K562 (cell line): ENCODE measurements at regions not wholly inside any gene's neighbourhood (a gene's known extent, or its start where the extent isn't known, plus 50 kb on each side); places are given as distances from the start of the nearest gene placed in this dataset. TPM values are rescaled to one million over a fixed set of nuclear protein-coding genes. Genes with fewer than 3 reads are reported as not detected.
"Not testable (repeated sequence)": the region's sequence is repeated elsewhere in the genome, so short reads cannot be mapped to it uniquely, and the experiment has no call there.

Source experiments
- ATAC-seq: fragments of 200-7000 bp; cut with Tn5 transposase; 3 replicates; pipeline ENCODE4 v1.9.1; 2020; ENCODE audit warnings: moderate library complexity
- BruUV-seq: library from RNA; stranded (reverse); fragments of 400-500 nt; replicated peaks from 2 replicates; lab custom pipeline; 2021; lab: Mats Ljungman, UMichigan
- CTCF ChIA-PET: fragments of 300-600 bp; formaldehyde crosslinking; extraction: SDS; loops from one replicate; lab custom pipeline; 2021; ENCODE audit warnings: low intra/inter-chr PET ratio; lab: Yijun Ruan, JAX
- POLR2A ChIA-PET: fragments of 300-600, 350-650 bp; sonication (Branson Sonifier 250); formaldehyde crosslinking; extraction: SDS; loops from one replicate; lab custom pipeline; 2021; ENCODE audit warnings: antibody characterized with exemption, inconsistent platforms; lab: Yijun Ruan, JAX
- DNase-seq, 4 experiments: peaks; one replicate each; pipeline versions ENCODE4 v3.0.0 to v3.0.0-alpha.2; 2011 to 2018; ENCODE audit warnings: low spot score in 3 of 4, mixed read lengths in 3 of 4; ENCODE audit errors: extremely low read depth in 1 of 4
- FAIRE-seq: peaks from 2 replicates; lab custom pipeline; 2011; peaks lifted over from hg19 to GRCh38; lab: Jason Lieb, UNC
- H2AFZ ChIP-seq: 2 replicates; pipeline ENCODE4 v1.6.0; 2011; ENCODE audit warnings: low read depth, low read length, control low read depth, inconsistent platforms
- H3K27ac ChIP-seq: fragments of 200-600 bp; 3 replicates; pipeline ENCODE4 v1.8.0; 2011; ENCODE audit warnings: low read depth, mild to moderate bottlenecking, control low read depth, inconsistent platforms, low read length, moderate library complexity, mixed read lengths; ENCODE audit errors: extremely low read depth
- H3K27me3 ChIP-seq, 2 experiments: fragments of 300-600 bp in 1 of 2; 2 replicates in 1 of 2; 3 replicates in 1 of 2; pipeline versions ENCODE4 v1.6.0 to v1.8.0; 2011; ENCODE audit warnings: inconsistent platforms in 2 of 2, low read length in 2 of 2, mild to moderate bottlenecking in 1 of 2, mixed read lengths in 1 of 2, moderate library complexity in 1 of 2; ENCODE audit not compliant: control insufficient read depth in 2 of 2, insufficient read depth in 2 of 2
- H3K36me3 ChIP-seq: fragments of 300-600 bp; 3 replicates; pipeline ENCODE4 v1.8.0; 2011; ENCODE audit warnings: mild to moderate bottlenecking, low read length, inconsistent platforms; ENCODE audit not compliant: control insufficient read depth, insufficient read depth
- H3K4me1 ChIP-seq, 2 experiments: fragments of 200-600 bp in 1 of 2; replicated peaks in 1 of 2; 2 replicates in 1 of 2; 3 replicates in 1 of 2; pipeline versions ENCODE4 v1.5.1 to v1.8.0; 2011; ENCODE audit warnings: inconsistent platforms in 2 of 2, low read length in 2 of 2, mild to moderate bottlenecking in 1 of 2, mixed read lengths in 1 of 2, moderate library complexity in 1 of 2; ENCODE audit not compliant: control insufficient read depth in 2 of 2, insufficient read depth in 2 of 2
- H3K4me2 ChIP-seq: 2 replicates; pipeline ENCODE4 v1.6.1; 2011; ENCODE audit warnings: low read length, control low read depth, inconsistent platforms, mixed read lengths; ENCODE audit not compliant: insufficient read depth
- H3K4me3 ChIP-seq: fragments of 200-600 bp; sonication (generic), shearing (Covaris generic); 2 replicates; pipeline ENCODE4 v1.5.1; 2016; ENCODE audit warnings: control low read depth, inconsistent platforms
- H3K79me2 ChIP-seq: fragments of 200-600 bp; 3 replicates; pipeline ENCODE4 v1.8.0; 2011; ENCODE audit warnings: low read length, inconsistent platforms; ENCODE audit not compliant: control insufficient read depth, insufficient read depth
- H3K9ac ChIP-seq, 2 experiments: 2 replicates each; pipeline versions ENCODE4 v1.6.0 to v1.6.1; 2011; ENCODE audit warnings: low read depth in 2 of 2, low read length in 2 of 2, control low read depth in 1 of 2, inconsistent platforms in 1 of 2, mild to moderate bottlenecking in 1 of 2, mixed read lengths in 1 of 2; ENCODE audit not compliant: insufficient read depth in 1 of 2
- H3K9me1 ChIP-seq: one replicate; pipeline ENCODE4 v1.6.0; 2011; ENCODE audit warnings: inconsistent platforms, mild to moderate bottlenecking, low read length, moderate library complexity; ENCODE audit not compliant: control insufficient read depth, insufficient read depth
- H3K9me3 ChIP-seq: replicated peaks from 2 replicates; pipeline ENCODE4 v1.5.1; 2011; ENCODE audit warnings: low read depth, low read length, inconsistent platforms; ENCODE audit not compliant: control insufficient read depth, insufficient read depth
- H4K20me1 ChIP-seq: replicated peaks from 2 replicates; pipeline ENCODE4 v1.6.1; 2011; ENCODE audit warnings: low read length, inconsistent platforms, mixed read lengths; ENCODE audit not compliant: control insufficient read depth, insufficient read depth
- WGBS: fragments of 100-300 bp; shearing (Covaris generic); methylation state at CpG from one replicate; pipeline ENCODE4 v1.1.6; 2016; ENCODE audit warnings: low coverage, mixed read lengths; ENCODE audit not compliant: insufficient coverage; ENCODE audit errors: missing lambda C conversion rate; 5-methylcytosine and 5-hydroxymethylcytosine counted together
- in situ Hi-C: fragments of 300-500 bp; cut with MboI; formaldehyde crosslinking; loops from 4 replicates; pipeline ENCODE4 v1.15.0; 2018; ENCODE audit warnings: inconsistent platforms, mixed read lengths
- intact Hi-C: fragments of 100-400 bp; cut with micrococcal nuclease; formaldehyde crosslinking; loops from 2 replicates; pipeline ENCODE4 v1.14.2; 2022
- small RNA-seq: library from RNA; depleted of rRNA; stranded (forward); fragments of <200 nt; gene quantifications from one replicate; pipeline ENCODE3, GENCODE V24; 2014

DNA sequence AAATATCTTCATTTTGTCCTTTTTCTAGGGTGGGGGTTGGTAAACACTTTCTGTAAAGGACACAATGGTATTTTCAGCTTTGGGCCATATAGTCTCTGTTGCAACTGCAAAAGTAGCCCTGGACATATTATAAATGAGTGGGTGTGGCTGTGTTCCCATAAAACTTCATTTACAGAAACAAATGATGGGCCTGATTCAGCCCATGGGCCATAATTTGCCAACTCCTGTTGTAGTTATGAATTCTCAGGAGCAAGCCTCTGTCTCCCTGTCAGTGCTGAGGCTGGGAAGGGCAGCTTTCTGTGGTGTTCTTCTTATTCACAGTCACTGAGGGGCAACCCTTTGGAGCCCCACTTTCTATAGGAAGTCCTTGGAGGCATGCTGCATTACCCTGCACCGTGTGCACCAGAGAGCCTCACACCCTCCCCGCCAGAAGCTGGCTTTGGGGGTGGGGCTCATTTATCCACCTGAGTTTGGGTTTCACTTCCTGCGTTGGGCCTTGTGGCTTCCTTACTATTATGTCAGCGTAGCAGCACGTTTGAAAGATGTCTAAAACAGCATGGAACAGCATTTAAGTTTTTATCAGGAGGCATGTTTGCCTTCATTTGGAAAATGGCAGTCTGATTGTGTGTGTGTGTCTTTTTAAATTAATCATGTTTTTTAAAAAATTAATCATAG, 60.8 kb upstream of the FAN1 start:
- FAIRE-seq, DNase-seq, H4K20me1 ChIP-seq, H3K4me1 ChIP-seq, H3K36me3 ChIP-seq, H3K9me1 ChIP-seq, H2AFZ ChIP-seq, H3K79me2 ChIP-seq, H3K9ac ChIP-seq, ATAC-seq, POLR2A ChIA-PET, BruUV-seq, intact Hi-C loops, in situ Hi-C loops, H3K9me3 ChIP-seq, H3K27me3 ChIP-seq, H3K4me2 ChIP-seq, H3K27ac ChIP-seq, CTCF ChIA-PET, H3K4me3 ChIP-seq: not testable (repeated sequence)
- WGBS, result 17% methylated on average over 5 of the region's 5 CpGs

GRCh38 chr15:30845536-30845935, 58.2 kb upstream of the FAN1 start:
- POLR2A ChIA-PET, result interaction anchor here (0.6 kb wide), 1 partner anchor 355 kb away, joined by 4 read pairs; no protein-coding TSS in a partner anchor
- H3K9me1 ChIP-seq, H2AFZ ChIP-seq, H3K79me2 ChIP-seq, intact Hi-C loops, DNase-seq, in situ Hi-C loops, H3K27me3 ChIP-seq, H3K4me2 ChIP-seq, H3K9ac ChIP-seq, ATAC-seq, H3K36me3 ChIP-seq, H3K9me3 ChIP-seq, H3K4me1 ChIP-seq, H3K4me3 ChIP-seq, H3K27ac ChIP-seq, H4K20me1 ChIP-seq, FAIRE-seq, BruUV-seq, CTCF ChIA-PET: not testable (repeated sequence)
- WGBS, result 10% methylated on average over 1 of the region's 1 CpG

Small RNA genes in the stretch of these regions (small RNA-seq; reads per million reads assigned to genes)
- not detected for gene RN7SL82P
